HG02840 (cell line): ENCODE measurements at regions not wholly inside any gene's neighbourhood (a gene's known extent, or its start where the extent isn't known, plus 50 kb on each side); places are given as distances from the start of the nearest gene placed in this dataset.

Source experiments
- ATAC-seq: cut with Tn5 transposase; IDR thresholded peaks from one replicate; pipeline ENCODE4 v1.9.1; 2021; ENCODE audit warnings: mild to moderate bottlenecking, moderate library complexity, moderate number of reproducible peaks; ENCODE audit not compliant: unreplicated experiment, low FRiP score

DNA sequence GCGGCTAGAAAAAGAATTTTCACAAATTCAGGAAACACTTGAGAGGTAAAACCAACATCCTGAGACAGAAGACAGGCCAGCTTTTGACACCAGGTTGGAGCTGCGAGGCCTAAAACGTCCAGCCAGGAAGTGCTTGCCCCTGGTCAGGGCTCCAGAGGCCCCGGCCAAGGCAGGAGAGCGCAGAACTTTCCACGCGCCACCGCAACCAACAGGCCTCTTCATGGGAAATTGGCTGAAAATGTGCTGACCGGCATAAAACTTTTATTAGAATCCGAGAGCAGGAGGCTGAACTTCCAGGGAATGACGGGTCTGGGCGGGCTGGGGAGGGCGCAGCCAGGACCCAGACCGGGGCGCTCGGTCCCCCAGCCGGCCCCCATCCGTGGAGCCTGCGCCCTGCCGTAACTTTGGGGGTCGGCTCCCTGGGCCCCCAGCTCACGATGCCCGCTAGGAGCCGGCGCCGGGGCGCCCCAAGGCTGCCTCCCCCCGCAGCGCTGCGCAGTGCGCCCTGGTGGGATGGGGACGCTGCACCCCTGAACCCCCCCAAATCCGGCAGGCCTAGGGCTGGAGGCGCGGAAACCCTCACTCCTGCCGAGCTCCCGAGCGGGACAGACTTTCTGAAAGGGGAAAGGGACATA lies 414.0 kb upstream of the MKI67 start:
- ATAC-seq, result no peak

DNA sequence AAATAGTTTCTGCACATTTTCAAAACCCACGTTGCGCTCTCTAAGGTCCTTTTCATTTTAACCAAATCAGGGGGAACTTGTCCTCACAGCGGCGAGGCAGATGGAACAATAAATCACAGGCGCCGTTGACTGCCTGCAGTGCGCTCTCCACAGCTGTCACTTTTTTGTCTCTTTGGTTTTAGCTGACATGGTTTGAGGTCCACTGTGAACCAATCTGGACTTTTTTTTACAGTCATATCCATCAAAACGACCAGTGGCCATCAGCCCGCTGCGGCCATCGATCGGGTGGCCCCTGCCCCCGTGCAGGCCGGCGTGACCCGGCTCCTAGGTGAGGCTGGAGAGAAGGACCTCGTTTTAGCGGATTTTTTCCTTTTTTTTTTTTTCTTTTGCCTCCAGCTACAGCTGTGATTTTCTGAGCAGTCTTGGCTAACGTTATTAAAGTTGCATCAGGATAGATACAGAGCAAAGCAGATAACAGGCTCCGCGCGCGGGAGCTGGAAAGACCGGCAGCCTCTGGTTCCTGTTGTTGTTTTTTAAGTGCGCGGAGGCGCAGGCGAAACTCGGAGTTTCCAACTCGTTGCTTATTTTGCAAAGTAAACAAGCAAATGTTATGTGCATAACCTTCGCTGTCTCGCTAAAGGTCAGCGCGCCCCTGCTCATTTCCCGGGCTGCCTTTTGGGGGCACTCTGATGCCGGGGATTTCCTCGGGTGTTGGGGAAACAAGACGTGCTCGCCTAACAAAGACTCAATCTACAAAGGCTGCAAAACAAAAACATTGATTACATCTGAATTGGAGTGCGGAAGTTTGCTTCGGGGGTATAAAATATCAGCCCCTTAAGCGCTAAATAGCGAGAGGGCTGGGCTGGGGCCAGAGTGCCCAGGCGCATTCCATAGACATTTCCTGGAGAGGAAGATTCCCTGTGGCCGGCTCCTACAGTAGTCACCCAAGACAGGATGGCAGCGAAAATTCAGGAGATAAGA lies 414.8 kb upstream of the MKI67 start:
- no peak for ATAC-seq

DNA sequence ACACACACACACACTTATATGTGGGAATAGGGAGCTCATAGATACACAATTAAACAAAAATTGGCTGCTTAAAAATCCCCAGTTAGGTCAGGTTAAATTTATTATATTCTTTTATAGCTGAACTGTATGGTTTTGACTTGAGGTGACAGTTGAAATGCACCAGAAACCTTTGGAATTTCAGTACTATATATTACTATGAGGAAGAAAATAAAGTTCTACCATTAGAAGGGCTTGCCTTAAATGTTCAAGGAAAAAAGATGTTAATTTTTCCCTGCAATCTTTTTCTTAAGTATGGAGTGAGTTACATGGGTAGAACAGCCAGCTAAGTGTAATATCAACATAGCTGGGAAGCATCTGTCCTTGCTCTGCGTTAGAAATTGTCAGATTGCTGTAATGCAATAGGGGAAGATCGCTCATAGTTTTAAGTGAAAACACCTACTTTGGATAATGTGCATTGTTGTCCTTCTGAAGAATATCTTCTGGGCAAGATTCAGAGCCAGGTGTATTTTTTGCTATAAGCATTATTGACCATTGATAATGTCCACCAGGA lies 415.8 kb upstream of the MKI67 start:
- no peak for ATAC-seq

DNA sequence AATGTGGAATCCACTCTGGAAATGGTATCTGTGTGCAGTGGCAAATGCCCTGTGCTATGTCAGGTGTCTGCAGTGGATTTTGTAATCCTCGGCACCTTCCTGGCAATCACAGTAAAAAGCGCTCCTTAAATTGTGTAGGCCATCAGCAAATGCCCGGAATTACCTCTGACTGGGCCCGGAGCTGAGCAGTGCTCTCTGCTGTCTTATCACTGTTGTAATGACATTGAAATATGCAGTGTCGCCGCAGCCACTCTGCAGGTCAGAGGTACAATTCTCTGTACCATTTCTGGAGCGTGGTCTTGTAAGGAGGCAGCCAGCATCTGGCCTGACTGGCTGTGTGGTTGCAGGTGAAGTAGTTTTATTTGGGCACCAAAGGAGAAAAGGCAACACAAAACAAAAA lies 416.4 kb upstream of the MKI67 start:
- no peak for ATAC-seq

DNA sequence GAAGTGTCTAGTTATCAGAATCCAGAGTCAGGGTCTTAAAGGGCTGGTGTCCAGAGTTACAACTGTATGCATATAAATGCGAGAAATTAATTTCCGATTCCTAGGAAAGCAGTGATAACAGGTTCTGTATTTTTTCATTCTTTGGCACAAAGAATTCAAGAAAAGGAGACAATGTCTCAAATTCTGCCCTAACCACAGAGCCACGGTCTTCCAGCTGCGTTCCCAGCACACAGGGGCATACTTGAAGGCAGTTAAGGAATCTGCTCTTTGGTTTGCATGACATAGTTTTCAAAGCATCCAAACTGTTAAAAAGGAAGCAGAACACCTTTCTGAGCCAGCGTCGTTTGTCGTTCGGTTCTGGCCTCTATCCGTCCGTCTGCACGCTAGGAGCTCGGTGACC lies 416.9 kb upstream of the MKI67 start:
- ATAC-seq, result no peak

DNA sequence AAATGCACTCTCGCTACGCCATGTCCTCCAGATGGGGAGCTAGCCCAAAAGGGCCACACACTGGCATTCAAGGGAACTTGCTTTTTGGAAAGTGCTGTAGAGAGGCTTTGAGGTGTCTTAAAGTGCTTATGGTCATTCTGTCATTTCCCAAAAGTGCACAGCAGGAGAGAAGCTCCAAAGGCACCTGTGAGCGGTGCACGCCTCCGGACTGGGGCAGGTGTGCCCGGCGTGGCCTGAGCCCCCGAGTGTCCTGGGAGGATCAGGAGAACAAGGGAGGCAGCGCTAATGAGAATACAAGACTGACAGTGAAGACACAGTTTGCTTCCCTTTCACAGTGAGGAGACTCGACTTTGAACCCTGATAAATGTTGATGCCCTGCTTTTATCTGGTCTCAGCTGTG lies 419.0 kb upstream of the MKI67 start:
- no peak for ATAC-seq

DNA sequence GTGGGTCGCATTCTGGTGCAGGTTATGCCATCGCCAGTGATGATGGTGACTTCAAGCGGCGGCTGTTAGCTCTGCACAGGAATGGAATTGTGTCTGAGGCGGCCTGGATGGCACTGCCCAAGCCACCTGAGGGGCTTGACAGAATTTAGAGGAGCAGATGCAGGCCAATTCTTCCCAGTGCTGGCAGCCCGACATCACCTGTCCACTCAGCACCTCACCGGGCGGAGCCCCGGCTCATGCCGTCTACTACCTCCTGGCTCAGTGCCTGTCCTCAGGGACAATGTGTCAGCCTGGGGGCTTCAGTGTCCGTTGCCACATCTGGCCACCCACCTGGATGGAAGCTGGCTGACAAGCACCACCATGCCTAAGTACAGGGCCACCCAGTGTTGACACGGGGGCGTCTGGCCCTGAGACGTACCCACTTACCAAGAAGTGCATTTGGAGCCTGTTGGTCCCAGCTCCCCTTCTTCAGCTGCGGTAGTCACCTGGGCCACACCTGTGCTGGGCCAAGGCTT lies 420.5 kb upstream of the MKI67 start:
- ATAC-seq, result no peak

DNA sequence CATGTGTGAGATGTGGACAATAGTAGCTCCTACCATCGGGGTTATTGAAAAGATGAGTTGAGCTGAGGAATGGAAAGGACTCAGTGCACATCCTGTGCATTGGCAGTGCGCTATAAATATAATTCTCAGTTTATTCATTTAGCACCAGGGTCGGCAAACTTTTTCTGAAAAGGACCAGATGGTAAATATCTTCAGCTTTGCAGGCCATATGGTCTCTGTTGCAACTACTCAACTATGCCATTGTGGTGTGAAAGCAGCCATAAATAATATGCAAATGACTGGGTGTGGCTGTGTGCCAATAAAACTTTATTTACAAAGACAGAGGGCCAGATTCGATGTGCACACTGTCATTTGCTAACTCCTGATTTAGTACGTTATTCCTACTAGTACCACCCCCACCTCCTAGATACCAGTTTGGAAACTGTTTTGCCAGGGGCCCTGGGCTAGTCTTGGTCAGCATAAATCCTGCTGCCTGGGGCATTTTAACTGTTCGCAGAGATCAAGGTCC lies 422.9 kb upstream of the MKI67 start:
- no peak for ATAC-seq

DNA sequence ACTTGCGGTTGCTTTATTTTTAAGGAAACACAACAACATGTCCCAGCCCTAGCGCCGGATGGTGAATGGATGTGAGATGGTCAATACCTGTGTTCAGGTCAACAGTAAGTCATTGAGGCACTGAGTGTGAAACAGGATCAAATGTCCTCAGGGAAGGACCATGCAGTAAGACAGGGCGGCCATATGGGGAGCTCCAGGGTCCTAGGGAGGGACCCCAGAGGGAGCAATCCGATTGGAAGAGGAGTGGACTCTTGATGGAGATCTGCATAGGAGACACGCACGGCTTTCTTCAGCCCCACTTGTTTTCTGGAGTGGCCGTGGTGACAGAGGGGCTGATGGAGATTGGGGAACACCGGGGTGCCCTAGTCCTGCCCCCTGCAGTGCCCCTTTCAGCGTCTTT lies 423.8 kb upstream of the MKI67 start:
- ATAC-seq, result no peak

DNA sequence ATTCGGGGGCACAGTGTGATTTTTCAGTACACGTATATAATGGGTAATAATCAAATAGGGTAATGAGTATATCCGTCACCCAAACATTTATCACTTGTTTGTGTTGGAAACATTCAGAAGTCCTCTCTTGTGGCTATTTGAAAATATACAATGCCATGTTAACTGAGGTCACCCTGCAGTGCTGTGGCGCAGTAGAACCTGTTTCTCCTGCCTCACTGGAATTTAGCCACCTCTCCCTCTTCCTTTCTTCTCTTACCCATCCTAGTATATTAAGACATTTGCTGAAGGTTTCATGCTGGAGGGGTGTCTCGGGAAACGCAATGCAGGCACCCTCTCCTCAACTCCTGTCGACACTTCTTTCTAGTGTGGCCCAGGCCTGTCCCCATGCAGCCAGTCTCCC lies 425.3 kb upstream of the MKI67 start:
- no peak for ATAC-seq

DNA sequence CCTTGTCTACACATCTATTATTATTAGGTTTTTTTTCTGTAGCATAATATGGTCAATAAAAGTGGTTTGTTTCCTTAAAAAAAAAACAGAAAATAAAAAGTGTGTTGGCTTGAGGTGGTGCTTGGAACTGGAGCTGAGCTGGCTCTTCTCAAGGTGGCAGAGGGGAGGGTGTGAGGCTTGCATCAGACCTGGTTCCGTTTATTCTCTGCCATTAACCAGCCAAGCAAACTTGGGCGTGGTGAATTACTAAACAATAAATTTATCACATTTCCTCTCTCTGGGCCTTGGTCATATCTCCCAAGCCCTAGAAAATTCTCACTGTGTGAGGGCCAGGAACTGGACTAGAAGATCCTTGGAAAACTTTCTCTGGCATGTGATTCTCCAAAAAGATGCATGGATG lies 427.5 kb upstream of the MKI67 start:
- no peak for ATAC-seq

DNA sequence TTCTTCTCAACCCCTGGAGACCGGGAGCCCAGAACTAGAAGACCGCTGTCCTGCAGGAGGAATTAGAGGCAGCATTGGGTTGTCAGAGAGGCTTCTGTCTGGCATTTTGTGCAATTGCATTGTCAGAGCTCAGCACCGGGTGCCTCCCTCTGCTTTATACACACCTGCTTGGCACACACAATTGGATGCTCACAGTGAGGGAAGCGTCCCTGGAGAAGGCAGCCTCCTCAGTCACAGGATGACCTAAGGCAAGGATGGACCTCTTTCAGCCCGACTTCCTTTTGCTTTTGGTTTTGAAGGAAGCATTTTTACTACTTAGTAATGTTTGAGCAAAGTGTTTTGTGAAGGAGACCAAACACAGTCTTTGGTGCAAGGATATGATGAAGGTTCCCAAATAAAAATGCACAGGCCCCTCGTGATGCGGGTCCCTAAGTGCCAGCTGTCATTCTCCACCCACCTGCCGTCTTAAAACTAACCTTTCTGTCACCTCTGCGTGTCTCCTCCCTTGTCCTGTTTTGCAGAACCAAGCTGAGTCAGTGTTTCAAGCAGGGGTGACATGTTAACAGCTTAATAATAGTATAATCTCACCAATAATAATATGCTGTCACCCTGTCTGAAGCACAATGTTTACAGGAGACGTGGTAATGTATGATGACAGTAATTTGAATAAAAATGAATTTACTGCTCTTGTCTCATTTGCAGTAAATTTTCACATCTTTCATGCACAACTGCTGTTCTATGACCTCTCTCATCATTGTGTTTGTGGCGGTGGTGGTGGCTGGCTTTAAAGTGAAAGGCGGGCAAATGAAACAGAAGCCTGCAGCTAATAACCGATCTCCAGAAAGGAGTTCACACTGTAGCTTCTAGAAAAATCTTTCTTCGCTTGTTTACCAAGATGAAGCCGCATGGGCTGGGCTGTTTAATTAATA lies 430.2 kb upstream of the MKI67 start:
- ATAC-seq, result no peak

DNA sequence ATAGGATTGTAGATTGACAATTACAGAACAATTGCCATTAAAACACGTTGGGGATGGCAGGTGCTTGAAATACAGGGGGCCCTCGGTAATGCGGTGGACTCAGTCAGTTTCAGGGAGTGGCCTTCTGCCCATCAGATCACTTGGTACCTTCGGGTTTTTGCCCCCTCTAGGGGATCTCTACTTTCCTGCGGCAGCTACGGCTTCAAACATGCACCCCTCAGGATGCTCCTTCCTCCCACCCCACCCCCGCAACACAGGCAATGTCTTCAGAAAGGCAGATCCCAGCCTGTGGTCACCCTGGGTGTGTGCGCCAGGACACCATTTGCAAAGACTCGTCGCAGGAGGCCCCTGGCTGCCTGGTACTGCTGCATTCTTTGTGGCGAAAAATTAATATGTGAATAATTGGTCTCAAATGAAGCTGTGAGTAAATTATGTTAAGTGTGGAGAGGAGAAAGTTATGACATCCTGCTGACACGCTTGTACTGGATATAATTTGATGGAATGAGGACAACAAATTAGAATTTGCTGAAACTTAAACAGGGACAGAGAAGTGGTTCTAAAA lies 431.0 kb upstream of the MKI67 start:
- ATAC-seq, result no peak

DNA sequence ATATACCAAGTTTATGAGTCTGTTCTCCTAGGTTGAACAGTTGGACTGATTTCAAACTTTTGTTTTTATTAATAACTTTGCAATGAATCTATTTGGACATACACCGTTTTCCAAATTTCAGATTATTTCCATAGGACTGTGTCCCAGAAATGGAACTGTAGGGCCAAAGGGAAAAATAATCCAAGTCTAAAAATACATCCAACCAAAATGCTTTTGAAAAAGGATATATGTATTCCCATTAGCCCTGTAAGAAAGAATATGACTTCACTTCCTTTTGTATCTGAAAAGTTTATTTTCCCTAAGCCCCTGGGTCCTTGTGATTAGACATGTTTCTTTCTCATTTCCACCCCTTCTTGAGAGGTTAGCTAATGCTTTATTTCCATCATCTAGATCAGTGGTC lies 434.2 kb upstream of the MKI67 start:
- no peak for ATAC-seq

DNA sequence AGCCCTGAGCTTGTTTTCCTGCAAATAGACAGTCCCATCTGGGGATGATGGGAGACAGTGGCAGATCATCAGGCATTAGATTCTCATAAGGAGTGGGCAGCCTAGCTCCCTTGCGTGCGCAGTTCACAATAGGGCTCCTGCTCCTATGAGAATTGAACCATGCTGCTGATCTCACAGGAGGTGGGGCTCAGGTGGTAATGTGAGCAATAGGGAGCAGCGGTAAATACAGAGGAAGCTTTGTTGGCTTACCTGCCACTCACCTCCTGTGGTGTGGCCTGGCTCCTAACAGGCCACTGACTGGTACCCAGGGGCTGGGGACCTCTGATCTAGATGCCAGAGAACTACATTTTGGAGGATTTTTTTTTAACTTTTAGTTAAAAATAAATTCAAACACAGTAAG lies 434.8 kb upstream of the MKI67 start:
- no peak for ATAC-seq

DNA sequence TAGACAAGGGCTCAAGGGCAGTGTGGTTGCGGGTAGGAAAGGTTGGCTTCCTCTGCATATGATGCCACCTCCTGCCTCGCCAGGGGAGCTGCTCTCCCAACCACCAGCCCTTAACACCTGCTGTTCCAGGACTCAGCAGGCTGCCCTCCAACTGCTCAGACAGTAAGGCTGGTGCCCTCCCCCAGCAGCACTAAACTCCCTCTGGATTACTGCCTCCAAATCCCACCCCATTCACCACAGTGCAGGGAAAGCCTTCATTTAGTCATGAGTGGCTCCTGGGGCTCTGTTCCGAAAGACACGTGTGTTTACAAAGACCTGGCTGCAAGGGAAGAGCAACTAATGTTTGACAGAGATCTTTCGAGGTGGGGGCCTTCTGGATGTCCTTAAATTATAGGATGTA lies 437.2 kb upstream of the MKI67 start:
- no peak for ATAC-seq

DNA sequence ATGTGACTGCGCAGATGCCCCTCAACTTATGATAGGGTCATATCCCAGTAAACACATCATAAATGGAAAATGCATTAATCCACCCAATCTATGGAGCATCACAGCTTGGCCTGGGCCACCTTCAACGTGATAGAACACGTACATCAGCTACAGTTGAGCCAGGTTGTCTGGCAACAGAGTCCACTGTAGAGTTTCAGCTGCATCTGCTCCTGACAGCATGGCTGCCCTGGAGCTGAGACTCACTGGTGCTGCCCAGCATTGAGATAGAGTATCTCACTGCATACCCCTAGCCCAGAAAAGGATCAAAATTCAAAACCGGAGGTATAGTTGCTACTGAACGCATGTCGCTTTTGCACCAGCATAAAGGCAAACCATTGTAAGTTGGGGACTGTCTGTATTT lies 437.7 kb upstream of the MKI67 start:
- ATAC-seq, result no peak

DNA sequence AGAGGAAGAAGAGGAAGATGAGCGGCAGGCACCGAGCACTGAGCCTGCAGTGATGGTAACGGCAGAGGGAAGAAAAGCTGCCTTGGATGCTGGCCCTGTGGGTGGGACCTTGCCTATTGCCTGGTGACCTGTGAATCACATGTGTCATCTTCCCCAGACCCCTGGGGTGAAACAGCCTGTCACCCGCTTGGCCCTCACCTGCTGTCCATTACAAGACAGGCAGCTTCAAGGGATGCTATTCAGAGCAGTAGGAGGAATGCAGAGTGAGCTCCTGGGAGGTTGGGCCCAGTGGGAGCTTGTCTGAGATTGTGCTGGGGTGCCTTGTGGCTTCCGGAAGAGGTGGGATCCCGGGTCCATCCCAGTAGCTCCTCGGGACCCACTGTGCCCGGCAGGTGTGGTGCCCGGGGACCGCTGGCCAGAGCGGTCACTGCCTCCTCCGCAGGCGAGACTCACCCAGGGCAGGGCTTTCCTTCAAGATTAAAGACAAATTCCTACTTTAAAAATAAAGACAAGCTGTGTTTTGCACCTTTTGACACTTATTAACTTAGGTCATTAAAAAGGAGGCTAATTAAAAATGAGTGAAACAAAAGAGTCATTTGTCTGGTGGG lies 440.2 kb upstream of the MKI67 start:
- ATAC-seq, result no peak

DNA sequence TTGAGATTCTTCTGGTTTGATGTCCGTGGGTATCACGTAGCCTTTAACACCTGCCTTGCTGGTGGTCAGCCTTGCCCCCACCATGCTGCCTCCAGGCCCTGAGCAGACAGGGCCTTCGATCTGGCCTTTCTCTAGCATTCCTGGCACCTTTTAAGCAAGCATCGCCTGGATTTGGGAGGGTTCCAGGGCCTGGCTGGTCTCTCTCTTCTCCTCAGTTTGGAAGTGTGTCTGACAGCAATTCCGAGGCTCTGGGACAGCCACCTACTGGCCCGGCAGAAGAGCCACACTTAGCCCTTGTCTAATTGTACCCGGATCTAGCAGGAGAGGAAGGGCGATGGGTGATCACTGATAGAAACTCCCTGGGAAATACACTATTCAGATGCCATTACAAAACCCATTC lies 441.3 kb upstream of the MKI67 start:
- no peak for ATAC-seq

DNA sequence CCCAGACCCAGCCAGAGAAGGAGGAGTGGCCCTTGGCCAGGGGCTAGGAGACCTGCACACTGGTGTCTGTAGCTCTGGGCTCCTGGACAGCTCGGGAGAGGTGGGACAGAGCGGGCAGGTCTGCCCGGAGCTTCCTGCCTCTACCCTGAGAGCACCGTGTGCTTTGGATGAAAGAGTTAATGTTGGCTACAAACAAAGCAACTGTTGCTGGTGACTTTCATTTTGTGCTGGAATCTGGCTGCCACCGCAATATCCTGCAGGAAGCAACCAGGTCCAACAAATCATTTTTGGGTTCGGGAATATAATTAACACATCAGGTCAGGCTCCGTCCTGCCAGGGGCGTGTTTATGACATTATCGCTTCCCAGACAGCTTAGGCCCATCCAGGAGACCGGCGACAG lies 441.8 kb upstream of the MKI67 start:
- ATAC-seq, result no peak
